GM12878 (cell line): ENCODE measurements at regions not wholly inside any gene's neighbourhood (a gene's known extent, or its start where the extent isn't known, plus 50 kb on each side); places are given as distances from the start of the nearest gene placed in this dataset.
A peak's percentile ranks its signal among the peaks of the same experiment; 100 is the strongest.

Source experiments
- ATAC-seq: fragments of 200-7000 bp; cut with Tn5 transposase; 3 replicates; pipeline ENCODE4 v1.9.1; 2020; ENCODE audit warnings: mild to moderate bottlenecking, moderate library complexity
- BruUV-seq: library from RNA; stranded (reverse); fragments of 400-500 nt; replicated peaks from 2 replicates; lab custom pipeline; 2021; lab: Mats Ljungman, UMichigan
- CTCF ChIA-PET: fragments of 300-600 bp; sonication (Branson Sonifier 250); formaldehyde crosslinking; extraction: SDS; loops from one replicate; lab custom pipeline; 2021; ENCODE audit warnings: inconsistent platforms; lab: Yijun Ruan, JAX
- POLR2A ChIA-PET: fragments of 350-600 bp; formaldehyde crosslinking; extraction: SDS; loops from one replicate; lab custom pipeline; 2021; ENCODE audit warnings: inconsistent platforms; lab: Charles Lee
- RAD21 ChIA-PET: fragments of 300-600 bp; sonication (Branson Sonifier 250); formaldehyde crosslinking; loops from one replicate; lab custom pipeline; 2023; ENCODE audit warnings: antibody characterized with exemption; ENCODE audit not compliant: unreplicated experiment; lab: Charles Lee
- SMC1A ChIA-PET: fragments of 300-600 bp; sonication (Branson Sonifier 250); formaldehyde crosslinking; loops from one replicate; lab custom pipeline; 2023; ENCODE audit not compliant: unreplicated experiment, uncharacterized antibody; lab: Charles Lee
- DNase-seq: peaks from one replicate; pipeline ENCODE4 v3.0.0-alpha.2; 2011; ENCODE audit warnings: low read depth, low spot score
- FAIRE-seq: peaks from 3 replicates; lab custom pipeline; 2011; peaks lifted over from hg19 to GRCh38; lab: Jason Lieb, UNC
- H2AFZ ChIP-seq: 2 replicates; pipeline ENCODE4 v1.6.0; 2011; ENCODE audit warnings: low read depth, low read length, control low read depth; ENCODE audit not compliant: control insufficient read depth
- H3K27ac ChIP-seq: 2 replicates; pipeline ENCODE4 v1.5.1; 2011; ENCODE audit warnings: control low read depth; ENCODE audit not compliant: control insufficient read depth, insufficient read depth
- H3K27me3 ChIP-seq, 2 experiments: replicated peaks in 1 of 2; 2 replicates each; pipeline versions ENCODE4 v1.6.0 to v1.6.1; 2011; ENCODE audit warnings: low read length in 1 of 2; ENCODE audit not compliant: control insufficient read depth in 2 of 2, insufficient read depth in 2 of 2
- H3K36me3 ChIP-seq, 2 experiments: 2 replicates each; pipeline ENCODE4 v1.5.1; 2011; ENCODE audit warnings: low read length in 1 of 2; ENCODE audit not compliant: control insufficient read depth in 2 of 2, insufficient read depth in 2 of 2
- H3K4me1 ChIP-seq: 2 replicates; pipeline ENCODE4 v1.6.1; 2011; ENCODE audit warnings: mild to moderate bottlenecking, low read length, moderate library complexity, mixed read lengths; ENCODE audit not compliant: control insufficient read depth, insufficient read depth
- H3K4me2 ChIP-seq: 2 replicates; pipeline ENCODE4 v1.6.0; 2011; ENCODE audit warnings: control low read depth; ENCODE audit not compliant: control insufficient read depth, insufficient read depth
- H3K4me3 ChIP-seq: fragments of 200-600 bp; sonication (generic); 2 replicates; pipeline ENCODE4 v1.5.1; 2016
- H3K79me2 ChIP-seq: 2 replicates; pipeline ENCODE4 v1.6.0; 2011; ENCODE audit warnings: low read length; ENCODE audit not compliant: control insufficient read depth, insufficient read depth
- H3K9ac ChIP-seq: 2 replicates; pipeline ENCODE4 v1.8.0; 2011; ENCODE audit warnings: low read length, control low read depth, mixed read lengths; ENCODE audit not compliant: control insufficient read depth, insufficient read depth
- H3K9me3 ChIP-seq: replicated peaks from 3 replicates; pipeline ENCODE4 v1.5.1; 2011; ENCODE audit warnings: mild to moderate bottlenecking, low read length; ENCODE audit not compliant: control insufficient read depth, insufficient read depth
- H4K20me1 ChIP-seq: 2 replicates; pipeline ENCODE4 v1.6.0; 2011; ENCODE audit not compliant: control insufficient read depth, insufficient read depth
- ATF7 ChIP-seq: fragments of 450-650 bp; IDR thresholded peaks from 2 replicates; pipeline ENCODE4 v1.6.1; 2016; ENCODE audit warnings: low read depth, mild to moderate bottlenecking
- DPF2 ChIP-seq: fragments of 450-650 bp; IDR thresholded peaks from 2 replicates; pipeline ENCODE4 v1.6.1; 2017; ENCODE audit warnings: mild to moderate bottlenecking
- JUNB ChIP-seq: IDR thresholded peaks from 2 replicates; pipeline ENCODE4 v1.6.1; 2016; ENCODE audit warnings: antibody characterized with exemption, mild to moderate bottlenecking
- NR2F1 ChIP-seq: fragments of 450-650 bp; conservative IDR thresholded peaks from 2 replicates; pipeline ENCODE4 v1.6.1; 2017; ENCODE audit warnings: mild to moderate bottlenecking
- PKNOX1 ChIP-seq: fragments of 450-650 bp; IDR thresholded peaks from 2 replicates; pipeline ENCODE4 v1.6.1; 2016; ENCODE audit warnings: mild to moderate bottlenecking
- REST ChIP-seq: IDR thresholded peaks from 2 replicates; pipeline ENCODE4 v1.6.1; 2012; ENCODE audit warnings: mild to moderate bottlenecking, low read depth, low read length
- SKIL ChIP-seq: fragments of 450-650 bp; IDR thresholded peaks from 2 replicates; pipeline ENCODE4 v1.6.1; 2017; ENCODE audit warnings: mild to moderate bottlenecking, low read depth, inconsistent platforms; ENCODE audit not compliant: poor library complexity, severe bottlenecking
- WGBS: methylation state at CpG from one replicate; pipeline ENCODE4 v1.1.6; 2016; ENCODE audit warnings: low lambda C conversion rate; ENCODE audit not compliant: insufficient replicate concordance, insufficient coverage; ENCODE audit errors: missing lambda C conversion rate; 5-methylcytosine and 5-hydroxymethylcytosine counted together
- in situ Hi-C: fragments of 300-500 bp; cut with MboI; formaldehyde crosslinking; loops from 9 replicates; pipeline ENCODE4 v1.14.3; 2018; ENCODE audit warnings: mixed read lengths
- intact Hi-C: fragments of 100-400 bp; cut with micrococcal nuclease; formaldehyde crosslinking; loops from one replicate; pipeline ENCODE4 v1.14.2; 2022; ENCODE audit not compliant: unreplicated experiment
- TF ChIP-seq, protein P1 (sequence below): fragments of 450-650 bp; IDR thresholded peaks from 2 replicates; pipeline ENCODE4 v1.6.1; 2016; ENCODE audit warnings: mild to moderate bottlenecking
- TF ChIP-seq, protein P2 (sequence below): fragments of 450-650 bp; IDR thresholded peaks from 2 replicates; pipeline ENCODE4 v1.6.1; 2017; ENCODE audit warnings: low read depth, mild to moderate bottlenecking, moderate library complexity

GRCh38 chr5:162995568-162995967 lies 441.8 kb upstream of the CCNG1 start:
- SMC1A ChIA-PET: interaction anchor here (0.9 to 1.5 kb wide), 4 partner anchors 12 to 352 kb away, joined by 3 to 5 read pairs (median 4); no protein-coding TSS in a partner anchor
- in situ Hi-C loops: no loop called here
- FAIRE-seq: peak; percentile 31
- TF ChIP-seq JUNB (0 out of 2 replicates have a peak, but pooled peaks have one; percentile 18), SKIL (peak; percentile 38), DPF2 (peak; percentile 72), REST (no peak), NR2F1 (peak; percentile 54), PKNOX1 (peak; percentile 47), ATF7 (peak; percentile 76)
- TF ChIP-seq, protein P1, sequence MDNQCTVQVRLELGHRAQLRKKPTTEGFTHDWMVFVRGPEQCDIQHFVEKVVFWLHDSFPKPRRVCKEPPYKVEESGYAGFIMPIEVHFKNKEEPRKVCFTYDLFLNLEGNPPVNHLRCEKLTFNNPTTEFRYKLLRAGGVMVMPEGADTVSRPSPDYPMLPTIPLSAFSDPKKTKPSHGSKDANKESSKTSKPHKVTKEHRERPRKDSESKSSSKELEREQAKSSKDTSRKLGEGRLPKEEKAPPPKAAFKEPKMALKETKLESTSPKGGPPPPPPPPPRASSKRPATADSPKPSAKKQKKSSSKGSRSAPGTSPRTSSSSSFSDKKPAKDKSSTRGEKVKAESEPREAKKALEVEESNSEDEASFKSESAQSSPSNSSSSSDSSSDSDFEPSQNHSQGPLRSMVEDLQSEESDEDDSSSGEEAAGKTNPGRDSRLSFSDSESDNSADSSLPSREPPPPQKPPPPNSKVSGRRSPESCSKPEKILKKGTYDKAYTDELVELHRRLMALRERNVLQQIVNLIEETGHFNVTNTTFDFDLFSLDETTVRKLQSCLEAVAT: 0 out of 2 replicates have a peak, but pooled peaks have one; percentile 28
- TF ChIP-seq, protein P2, sequence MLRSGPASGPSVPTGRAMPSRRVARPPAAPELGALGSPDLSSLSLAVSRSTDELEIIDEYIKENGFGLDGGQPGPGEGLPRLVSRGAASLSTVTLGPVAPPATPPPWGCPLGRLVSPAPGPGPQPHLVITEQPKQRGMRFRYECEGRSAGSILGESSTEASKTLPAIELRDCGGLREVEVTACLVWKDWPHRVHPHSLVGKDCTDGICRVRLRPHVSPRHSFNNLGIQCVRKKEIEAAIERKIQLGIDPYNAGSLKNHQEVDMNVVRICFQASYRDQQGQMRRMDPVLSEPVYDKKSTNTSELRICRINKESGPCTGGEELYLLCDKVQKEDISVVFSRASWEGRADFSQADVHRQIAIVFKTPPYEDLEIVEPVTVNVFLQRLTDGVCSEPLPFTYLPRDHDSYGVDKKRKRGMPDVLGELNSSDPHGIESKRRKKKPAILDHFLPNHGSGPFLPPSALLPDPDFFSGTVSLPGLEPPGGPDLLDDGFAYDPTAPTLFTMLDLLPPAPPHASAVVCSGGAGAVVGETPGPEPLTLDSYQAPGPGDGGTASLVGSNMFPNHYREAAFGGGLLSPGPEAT: peak; percentile 70; the same call in 1 of the 2 replicates

More at GRCh38 chr5:162995568-162995967, 441.8 kb upstream of the CCNG1 start:
- intact Hi-C loops: loop anchor here (5.0 kb wide), 1 partner anchor 173 kb away; no protein-coding TSS in a partner anchor
- ChIA-PET CTCF (interaction anchor here (0.6 kb wide), 1 partner anchor 275 kb away, joined by 3 read pairs; no protein-coding TSS in a partner anchor), RAD21 (interaction anchor here (0.9 kb wide), 1 partner anchor 11 kb away, joined by 4 read pairs; no protein-coding TSS in a partner anchor), POLR2A (no interaction called here)
- Histone ChIP-seq H2AFZ (no peak overlapping the region), H3K4me3 (no peak overlapping the region), H4K20me1 (no peaks in the 10 kb centered on the region), H3K4me1 (no peaks in the 10 kb centered on the region), H3K4me2 (no peak overlapping the region), H3K79me2 (no peaks in the 10 kb centered on the region), H3K27ac (no peak overlapping the region), H3K36me3 (no peaks in the 10 kb centered on the region), H3K9me3 (no peaks in the 10 kb centered on the region), H3K9ac (no peak overlapping the region), H3K27me3 (no peaks in the 10 kb centered on the region)
- DNase-seq: peak; percentile 30
- WGBS: 35% methylated on average over 4 of the region's 4 CpGs
- no TSS peak for BruUV-seq
- ATAC-seq: peak; percentile 89
